ENCODE measurements at regions not wholly inside any gene's neighbourhood (a gene's known extent, or its start where the extent isn't known, plus 50 kb on each side); places are given as distances from the start of the nearest gene placed in this dataset.

- TF ChIP-seq CTCF (IDR thresholded peaks at IDR 0.05) = no peak
- no peak for DNase-seq (ENCODE audit: low spot score)
- Mint-ChIP-seq H3K9me3 (ENCODE audit: low read depth) (no peaks in the 10 kb centered on the region), H3K36me3 (ENCODE audit: low read depth) (peaks cover 1% of the 10 kb centered on the region), H3K4me3 (ENCODE audit: unreplicated experiment) (no peak overlapping the region), H3K27me3 (ENCODE audit: low read depth) (peaks cover 20% of the 10 kb centered on the region), H3K4me1 (ENCODE audit: low read depth) (no peaks in the 10 kb centered on the region), H3K27ac (ENCODE audit: unreplicated experiment) (no peak overlapping the region)
Observed at GRCh38 chr11:112513417-112513816, 252.8 kb upstream of the PLET1 start.

- Mint-ChIP-seq H3K27me3 (ENCODE audit: low read depth) (peaks cover 20% of the 10 kb centered on the region), H3K4me3 (ENCODE audit: unreplicated experiment) (no peak overlapping the region), H3K4me1 (ENCODE audit: low read depth) (no peaks in the 10 kb centered on the region), H3K36me3 (ENCODE audit: low read depth) (peaks cover 1% of the 10 kb centered on the region), H3K9me3 (ENCODE audit: low read depth) (no peaks in the 10 kb centered on the region), H3K27ac (ENCODE audit: unreplicated experiment) (no peak overlapping the region)
- DNase-seq (ENCODE audit: low spot score) = no peak
- TF ChIP-seq CTCF (IDR thresholded peaks at IDR 0.05) = no peak
Observed at GRCh38 chr11:112514011-112514740, 253.5 kb upstream of the PLET1 start.

GRCh38 chr11:112516261-112516660 is 255.6 kb upstream of the PLET1 start:
- DNase-seq (ENCODE audit: low spot score) = no peak
- Mint-ChIP-seq H3K9me3 (ENCODE audit: low read depth) (no peaks in the 10 kb centered on the region), H3K4me1 (ENCODE audit: low read depth) (no peaks in the 10 kb centered on the region), H3K36me3 (ENCODE audit: low read depth) (no peaks in the 10 kb centered on the region), H3K27me3 (ENCODE audit: low read depth) (peaks cover 11% of the 10 kb centered on the region), H3K27ac (ENCODE audit: unreplicated experiment) (no peak overlapping the region), H3K4me3 (ENCODE audit: unreplicated experiment) (no peak overlapping the region)
- TF ChIP-seq CTCF (IDR thresholded peaks at IDR 0.05) = no peak

- DNase-seq (ENCODE audit: low spot score) = no peak
- H3K27me3 Mint-ChIP-seq (ENCODE audit: low read depth) = peaks cover 11% of the 10 kb centered on the region
- no peak for TF ChIP-seq CTCF (IDR thresholded peaks at IDR 0.05)
- H3K27ac Mint-ChIP-seq (ENCODE audit: unreplicated experiment) = no peak overlapping the region
- H3K4me3 Mint-ChIP-seq (ENCODE audit: unreplicated experiment) = no peak overlapping the region
- H3K36me3 Mint-ChIP-seq (ENCODE audit: low read depth) = no peaks in the 10 kb centered on the region
- no peaks in the 10 kb centered on the region for H3K4me1 Mint-ChIP-seq (ENCODE audit: low read depth)
- H3K9me3 Mint-ChIP-seq (ENCODE audit: low read depth) = no peaks in the 10 kb centered on the region
Observed at GRCh38 chr11:112516755-112517154, 256.1 kb upstream of the PLET1 start.

GRCh38 chr11:112518371-112518770 is 257.7 kb upstream of the PLET1 start:
- DNase-seq (ENCODE audit: low spot score) = no peak
- TF ChIP-seq CTCF (IDR thresholded peaks at IDR 0.05) = no peak
- no peak overlapping the region for H3K27ac Mint-ChIP-seq (ENCODE audit: unreplicated experiment)
- peaks cover 7% of the 10 kb centered on the region for H3K4me1 Mint-ChIP-seq (ENCODE audit: low read depth)
- H3K4me3 Mint-ChIP-seq (ENCODE audit: unreplicated experiment) = no peak overlapping the region
- H3K36me3 Mint-ChIP-seq (ENCODE audit: low read depth) = no peaks in the 10 kb centered on the region
- no peaks in the 10 kb centered on the region for H3K9me3 Mint-ChIP-seq (ENCODE audit: low read depth)
- peaks cover 7% of the 10 kb centered on the region for H3K27me3 Mint-ChIP-seq (ENCODE audit: low read depth)

All from chondrocyte (in vitro differentiated cells).